ENCODE measurements at regions not wholly inside any gene's neighbourhood (a gene's known extent, or its start where the extent isn't known, plus 50 kb on each side); places are given as distances from the start of the nearest gene placed in this dataset.

- ATAC-seq = no peak
- H3K27me3 ChIP-seq = no peaks in the 10 kb centered on the region
- no peak overlapping the region for H3K27ac ChIP-seq
- no peaks in the 10 kb centered on the region for H3K4me1 ChIP-seq
- no peak overlapping the region for H3K4me3 ChIP-seq
- H3K36me3 ChIP-seq = no peaks in the 10 kb centered on the region
- 100% methylated on average over 1 of the region's 1 CpG for WGBS, 2 donors (ENCODE audit: low coverage in 1 of 2)
- no peaks in the 10 kb centered on the region for H3K9me3 ChIP-seq
- no peak for TF ChIP-seq EP300 (IDR thresholded peaks at IDR 0.05)
- TF ChIP-seq POLR2A (IDR thresholded peaks at IDR 0.05) = no peak
- TF ChIP-seq CTCF (IDR thresholded peaks at IDR 0.05) = no peak
- no peak for TF ChIP-seq POLR2AphosphoS5 (IDR thresholded peaks at IDR 0.05)
Measured at GRCh38 chr2:125638345-125638744, 1017.6 kb upstream of the GYPC start.

- TF ChIP-seq CTCF (IDR thresholded peaks at IDR 0.05) (no peak), EP300 (IDR thresholded peaks at IDR 0.05) (no peak), POLR2A (IDR thresholded peaks at IDR 0.05) (no peak), POLR2AphosphoS5 (IDR thresholded peaks at IDR 0.05) (no peak)
- Histone ChIP-seq H3K4me1 (no peaks in the 10 kb centered on the region), H3K36me3 (no peaks in the 10 kb centered on the region), H3K4me3 (no peak overlapping the region), H3K9me3 (no peaks in the 10 kb centered on the region), H3K27ac (no peak overlapping the region), H3K27me3 (no peaks in the 10 kb centered on the region)
- ATAC-seq = no peak
- 87 to 88% methylated on average over 2 of the region's 2 CpGs for WGBS, 2 donors (ENCODE audit: low coverage in 1 of 2)
Measured at GRCh38 chr2:125642032-125642431, 1013.9 kb upstream of the GYPC start.

- Histone ChIP-seq H3K4me3 (no peak overlapping the region), H3K27ac (no peak overlapping the region), H3K27me3 (no peaks in the 10 kb centered on the region), H3K36me3 (no peaks in the 10 kb centered on the region), H3K9me3 (no peaks in the 10 kb centered on the region), H3K4me1 (no peaks in the 10 kb centered on the region)
- 62 to 80% methylated on average over 1 to 2 of the region's 2 CpGs for WGBS, 2 donors (ENCODE audit: low coverage in 1 of 2)
- TF ChIP-seq POLR2AphosphoS5 (IDR thresholded peaks at IDR 0.05) = no peak
- no peak for TF ChIP-seq EP300 (IDR thresholded peaks at IDR 0.05)
- TF ChIP-seq CTCF (IDR thresholded peaks at IDR 0.05) = no peak
- no peak for TF ChIP-seq POLR2A (IDR thresholded peaks at IDR 0.05)
- no peak for ATAC-seq
Measured at GRCh38 chr2:125643128-125643527, 1012.8 kb upstream of the GYPC start.

GRCh38 chr2:125643585-125643984 lies 1012.4 kb upstream of the GYPC start:
- Histone ChIP-seq H3K27me3 (no peaks in the 10 kb centered on the region), H3K36me3 (no peaks in the 10 kb centered on the region), H3K4me1 (no peaks in the 10 kb centered on the region), H3K27ac (no peak overlapping the region), H3K4me3 (no peak overlapping the region), H3K9me3 (no peaks in the 10 kb centered on the region)
- no peak for TF ChIP-seq EP300 (IDR thresholded peaks at IDR 0.05)
- TF ChIP-seq POLR2AphosphoS5 (IDR thresholded peaks at IDR 0.05) = no peak
- no peak for TF ChIP-seq POLR2A (IDR thresholded peaks at IDR 0.05)
- 45 to 79% methylated on average over 3 to 5 of the region's 8 CpGs for WGBS, 2 donors (ENCODE audit: low coverage in 1 of 2)
- no peak for ATAC-seq

- ATAC-seq = no peak
- no peak overlapping the region for H3K4me3 ChIP-seq
- no peak overlapping the region for H3K27ac ChIP-seq
- TF ChIP-seq POLR2AphosphoS5 (IDR thresholded peaks at IDR 0.05) (no peak), EP300 (IDR thresholded peaks at IDR 0.05) (no peak), POLR2A (IDR thresholded peaks at IDR 0.05) (no peak), CTCF (IDR thresholded peaks at IDR 0.05) (no peak)
- no peaks in the 10 kb centered on the region for H3K9me3 ChIP-seq
- H3K36me3 ChIP-seq = no peaks in the 10 kb centered on the region
- no peaks in the 10 kb centered on the region for H3K27me3 ChIP-seq
- no CpG with 5 or more reads among the region's 1 CpG for WGBS, 2 donors (ENCODE audit: low coverage in 1 of 2)
- no peaks in the 10 kb centered on the region for H3K4me1 ChIP-seq
Measured at GRCh38 chr2:125644257-125644656, 1011.7 kb upstream of the GYPC start.
